ENCODE measurements at regions not wholly inside any gene's neighbourhood (a gene's known extent, or its start where the extent isn't known, plus 50 kb on each side); places are given as distances from the start of the nearest gene placed in this dataset.

- H3K4me3 ChIP-seq (ENCODE audit: low read depth, low read length) = no peak overlapping the region
- TF ChIP-seq MYC (IDR thresholded peaks at IDR 0.05; ENCODE audit: low read depth, low read length) = no peak
- no peak for TF ChIP-seq POLR2A (IDR thresholded peaks at IDR 0.05; ENCODE audit: extremely low read depth, insufficient read length)
- TF ChIP-seq CTCF (IDR thresholded peaks at IDR 0.05; ENCODE audit: low read depth, low read length) = no peak
- TF ChIP-seq, protein P1, sequence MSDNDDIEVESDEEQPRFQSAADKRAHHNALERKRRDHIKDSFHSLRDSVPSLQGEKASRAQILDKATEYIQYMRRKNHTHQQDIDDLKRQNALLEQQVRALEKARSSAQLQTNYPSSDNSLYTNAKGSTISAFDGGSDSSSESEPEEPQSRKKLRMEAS (IDR thresholded peaks at IDR 0.05; ENCODE audit: low read depth, low read length) = no peak
- DNase-seq (ENCODE audit: low read depth) = no peak
These were observed 219.5 kb downstream of the BCL11B start for GRCh38 chr14:99052467-99052866.

DNA sequence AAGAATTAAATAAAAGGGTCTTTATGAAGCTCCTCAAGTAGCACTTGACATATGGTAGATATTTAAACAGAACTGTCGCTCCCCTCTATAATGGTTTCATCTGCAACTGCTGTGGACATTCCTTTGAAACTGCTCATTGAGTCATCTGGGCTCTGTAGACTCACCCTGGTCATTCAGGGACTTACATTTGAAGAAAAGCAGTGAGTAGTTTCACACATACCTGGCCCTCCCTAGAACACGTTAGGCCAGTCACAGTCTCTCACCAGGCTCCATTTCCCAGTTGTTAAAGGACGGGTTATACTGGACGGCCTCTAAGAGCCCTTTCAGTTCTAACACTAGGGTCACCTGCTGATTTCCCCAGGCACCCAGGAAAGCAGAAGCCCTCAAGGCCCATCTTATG is 217.0 kb downstream of the BCL11B start:
- no peak overlapping the region for H3K4me3 ChIP-seq (ENCODE audit: low read depth, low read length)
- no peak for DNase-seq (ENCODE audit: low read depth)
- TF ChIP-seq POLR2A (IDR thresholded peaks at IDR 0.05; ENCODE audit: extremely low read depth, insufficient read length) (no peak), CTCF (IDR thresholded peaks at IDR 0.05; ENCODE audit: low read depth, low read length) (no peak), MYC (IDR thresholded peaks at IDR 0.05; ENCODE audit: low read depth, low read length) (no peak)
- TF ChIP-seq, protein P1 (IDR thresholded peaks at IDR 0.05; ENCODE audit: low read depth, low read length) = no peak

DNA sequence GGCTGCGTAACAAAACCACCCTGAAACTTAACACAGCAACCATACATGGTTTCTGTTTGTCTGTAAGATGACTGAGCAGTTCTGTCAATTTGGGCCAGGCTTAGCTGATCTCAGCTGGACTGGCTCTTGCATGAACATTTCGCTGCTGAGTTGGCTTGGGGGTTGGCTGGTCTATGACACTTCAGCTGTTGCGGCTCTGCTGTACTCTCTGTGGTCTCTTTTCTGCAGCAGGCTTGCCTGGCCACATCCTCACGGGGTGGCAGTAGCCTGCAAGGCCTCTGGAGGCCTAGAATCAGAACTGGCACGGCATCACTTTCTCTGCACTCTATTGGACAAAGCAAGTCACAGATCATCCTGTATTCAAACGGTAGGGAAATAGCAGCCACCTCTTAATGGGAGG is 216.2 kb downstream of the BCL11B start:
- TF ChIP-seq CTCF (IDR thresholded peaks at IDR 0.05; ENCODE audit: low read depth, low read length) = no peak
- TF ChIP-seq, protein P1 (IDR thresholded peaks at IDR 0.05; ENCODE audit: low read depth, low read length) = no peak
- no peak for TF ChIP-seq POLR2A (IDR thresholded peaks at IDR 0.05; ENCODE audit: extremely low read depth, insufficient read length)
- no peak for TF ChIP-seq MYC (IDR thresholded peaks at IDR 0.05; ENCODE audit: low read depth, low read length)
- no peak overlapping the region for H3K4me3 ChIP-seq (ENCODE audit: low read depth, low read length)

DNA sequence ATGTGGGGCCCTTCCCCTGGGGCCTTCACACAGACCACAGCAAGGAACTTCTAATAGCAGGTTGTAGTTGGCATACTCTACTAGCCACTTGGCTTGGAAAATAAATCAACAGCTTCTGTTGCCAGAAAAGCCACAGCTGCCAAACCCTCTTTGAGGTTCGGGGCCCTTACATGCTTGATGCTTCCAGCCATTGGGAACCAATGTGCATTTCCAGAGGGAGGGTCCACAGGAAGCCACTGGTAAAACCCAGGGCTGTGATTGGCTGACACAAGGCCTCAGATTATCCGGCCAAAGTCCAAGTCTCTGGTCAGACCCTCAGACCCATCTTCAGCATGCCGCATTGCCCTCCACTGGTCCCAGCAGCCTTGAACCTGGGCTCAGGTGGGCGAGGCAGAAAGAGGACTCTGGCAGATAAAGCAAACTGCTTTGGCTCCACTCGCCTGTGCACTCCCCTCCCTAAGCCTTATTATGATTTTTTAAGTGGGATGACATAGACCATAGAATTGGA is 214.4 kb downstream of the BCL11B start:
- no peak overlapping the region for H3K4me3 ChIP-seq (ENCODE audit: low read depth, low read length)
- no peak for TF ChIP-seq POLR2A (IDR thresholded peaks at IDR 0.05; ENCODE audit: extremely low read depth, insufficient read length)
- TF ChIP-seq CTCF (IDR thresholded peaks at IDR 0.05; ENCODE audit: low read depth, low read length) = no peak
- TF ChIP-seq MYC (IDR thresholded peaks at IDR 0.05; ENCODE audit: low read depth, low read length) = no peak
- TF ChIP-seq, protein P1 (IDR thresholded peaks at IDR 0.05; ENCODE audit: low read depth, low read length) = no peak
- DNase-seq (ENCODE audit: low read depth) = no peak

More for the DNA sequence above, 216.2 kb downstream of the BCL11B start:
- DNase-seq (ENCODE audit: low read depth) = no peak

- TF ChIP-seq CTCF (IDR thresholded peaks at IDR 0.05; ENCODE audit: low read depth, low read length) (no peak), POLR2A (IDR thresholded peaks at IDR 0.05; ENCODE audit: extremely low read depth, insufficient read length) (no peak), MYC (IDR thresholded peaks at IDR 0.05; ENCODE audit: low read depth, low read length) (no peak)
- TF ChIP-seq, protein P1 (IDR thresholded peaks at IDR 0.05; ENCODE audit: low read depth, low read length) = no peak
- no peak overlapping the region for H3K4me3 ChIP-seq (ENCODE audit: low read depth, low read length)
These were observed 213.5 kb downstream of the BCL11B start for GRCh38 chr14:99058542-99058941.

More at GRCh38 chr14:99058542-99058941, 213.5 kb downstream of the BCL11B start:
- no peak for DNase-seq (ENCODE audit: low read depth)

Measured in NB4 (cell line).